ENCODE measurements at regions not wholly inside any gene's neighbourhood (a gene's known extent, or its start where the extent isn't known, plus 50 kb on each side); places are given as distances from the start of the nearest gene placed in this dataset.

- TF ChIP-seq, protein P1, sequence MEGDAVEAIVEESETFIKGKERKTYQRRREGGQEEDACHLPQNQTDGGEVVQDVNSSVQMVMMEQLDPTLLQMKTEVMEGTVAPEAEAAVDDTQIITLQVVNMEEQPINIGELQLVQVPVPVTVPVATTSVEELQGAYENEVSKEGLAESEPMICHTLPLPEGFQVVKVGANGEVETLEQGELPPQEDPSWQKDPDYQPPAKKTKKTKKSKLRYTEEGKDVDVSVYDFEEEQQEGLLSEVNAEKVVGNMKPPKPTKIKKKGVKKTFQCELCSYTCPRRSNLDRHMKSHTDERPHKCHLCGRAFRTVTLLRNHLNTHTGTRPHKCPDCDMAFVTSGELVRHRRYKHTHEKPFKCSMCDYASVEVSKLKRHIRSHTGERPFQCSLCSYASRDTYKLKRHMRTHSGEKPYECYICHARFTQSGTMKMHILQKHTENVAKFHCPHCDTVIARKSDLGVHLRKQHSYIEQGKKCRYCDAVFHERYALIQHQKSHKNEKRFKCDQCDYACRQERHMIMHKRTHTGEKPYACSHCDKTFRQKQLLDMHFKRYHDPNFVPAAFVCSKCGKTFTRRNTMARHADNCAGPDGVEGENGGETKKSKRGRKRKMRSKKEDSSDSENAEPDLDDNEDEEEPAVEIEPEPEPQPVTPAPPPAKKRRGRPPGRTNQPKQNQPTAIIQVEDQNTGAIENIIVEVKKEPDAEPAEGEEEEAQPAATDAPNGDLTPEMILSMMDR (conservative IDR thresholded peaks at IDR 0.05; ENCODE audit: low read length) = no peak
- TF ChIP-seq EZH2phosphoT487 (IDR thresholded peaks at IDR 0.05; ENCODE audit: borderline replicate concordance, low read depth, low read length) = no peak
Observed at GRCh38 chr1:24248859-24249258, 61.8 kb upstream of the IFNLR1 start.
